ENCODE measurements at regions not wholly inside any gene's neighbourhood (a gene's known extent, or its start where the extent isn't known, plus 50 kb on each side); places are given as distances from the start of the nearest gene placed in this dataset.

- no peak for TF ChIP-seq MAX (IDR thresholded peaks at IDR 0.05)
- TF ChIP-seq RAD21 (IDR thresholded peaks at IDR 0.05; ENCODE audit: low read depth): no peak
- TF ChIP-seq FOSL1 (IDR thresholded peaks at IDR 0.05; ENCODE audit: low read depth): no peak
- no peak for TF ChIP-seq ATF3 (IDR thresholded peaks at IDR 0.05)
These were observed 90.3 kb downstream of the TMPRSS5 start (continued) for GRCh38 chr11:113615773-113616172.

- Histone ChIP-seq H4K20me1 (ENCODE audit: insufficient read depth) (no peaks in the 10 kb centered on the region), H3K79me2 (ENCODE audit: insufficient read depth, low read length) (no peaks in the 10 kb centered on the region), H3K9me3 (ENCODE audit: control insufficient read depth in 1 of 2, insufficient read depth in 1 of 2, low read depth in 1 of 2, low read length in 2 of 2) (no peaks in the 10 kb centered on the region), H3K4me2 (ENCODE audit: low read length) (no peak overlapping the region), H3K9me2 (ENCODE audit: insufficient read depth) (no peaks in the 10 kb centered on the region), H3K27me3 (ENCODE audit: insufficient read depth, low read length) (peaks cover 5% of the 10 kb centered on the region; the same call in 1 of the 2 replicates), H3K36me3 (ENCODE audit: control insufficient read depth in 1 of 2, insufficient read depth in 2 of 2, low read length in 2 of 2) (no peaks in the 10 kb centered on the region), H3K4me1 (ENCODE audit: control insufficient read depth in 1 of 2, insufficient read depth in 2 of 2, low read length in 2 of 2) (no peaks in the 10 kb centered on the region), H3K4me3 (replicated peaks in 1 of 2; ENCODE audit: low read depth in 1 of 2, low read length in 2 of 2) (no peak overlapping the region), H3K27ac (ENCODE audit: low read depth, low read length) (no peak overlapping the region), H3K9ac (ENCODE audit: low read length) (no peak overlapping the region), H2AFZ (ENCODE audit: low read depth, low read length, poor library complexity, severe bottlenecking) (no peak overlapping the region)
- ChIA-PET POLR2A (no interaction called here), RAD21 (ENCODE audit: low non-redundant PET in 1 of 2, low total read pairs in 2 of 2, uncharacterized antibody in 2 of 2, unreplicated experiment in 2 of 2) (no interaction called here), CTCF (no interaction called here)
- no peak for DNase-seq (ENCODE audit: low read depth, low spot score)
- ATAC-seq: 0 out of 2 replicates have a peak, but pooled peaks have one; percentile 22
- TF ChIP-seq SP1 (IDR thresholded peaks at IDR 0.05; ENCODE audit: low read depth) (no peak), ZBTB33 (IDR thresholded peaks at IDR 0.05; ENCODE audit: extremely low read depth, insufficient replicate concordance, low read length) (no peak), TCF7L2 (IDR thresholded peaks at IDR 0.05; ENCODE audit: borderline replicate concordance, extremely low read depth, insufficient read depth, insufficient read length) (no peak), ATF3 (IDR thresholded peaks at IDR 0.05) (no peak), REST (IDR thresholded peaks at IDR 0.05; ENCODE audit: low read depth) (no peak), EZH2 (IDR thresholded peaks at IDR 0.05) (no peak)
- intact Hi-C loops (cut with micrococcal nuclease): no loop called here
- BruUV-seq (replicated peaks): no TSS peak
These were observed 91.0 kb downstream of the TMPRSS5 start for GRCh38 chr11:113615098-113615497.

Data from HCT116 (cell line).